Panc1 (cell line): ENCODE measurements at regions not wholly inside any gene's neighbourhood (a gene's known extent, or its start where the extent isn't known, plus 50 kb on each side); places are given as distances from the start of the nearest gene placed in this dataset.

ENCODE experiments used
- ATAC-seq: fragments of 200-7000 bp; cut with Tn5 transposase; 2 replicates; pipeline ENCODE4 v1.9.1; 2020; ENCODE audit warnings: mild to moderate bottlenecking, moderate library complexity
- BruUV-seq: library from RNA; stranded (reverse); fragments of 400-500 nt; replicated peaks from 2 replicates; lab custom pipeline; 2021; lab: Mats Ljungman, UMichigan
- CTCF ChIA-PET: fragments of 300-600 bp; sonication (Branson Sonifier 250); formaldehyde crosslinking; loops from one replicate; lab custom pipeline; 2022; ENCODE audit warnings: antibody characterized with exemption; lab: Charles Lee
- POLR2A ChIA-PET: fragments of 300-600 bp; sonication (Branson Sonifier 250); formaldehyde crosslinking; loops from one replicate; lab custom pipeline; 2022; ENCODE audit warnings: antibody characterized with exemption; lab: Charles Lee
- DNase-seq: peaks from one replicate; pipeline ENCODE4 v3.0.0-alpha.2; 2010; ENCODE audit warnings: low read depth, low spot score
- H3K27ac ChIP-seq: 2 replicates; pipeline ENCODE4 v1.5.1; 2011; ENCODE audit warnings: mild to moderate bottlenecking, low read length, inconsistent platforms
- H3K27me3 ChIP-seq: fragments of 200-500 bp; sonication (Bioruptor generic); 2 replicates; pipeline ENCODE4 v1.6.0; 2014; ENCODE audit warnings: low read length, inconsistent platforms; ENCODE audit not compliant: control insufficient read depth, insufficient read depth
- H3K36me3 ChIP-seq: fragments of 200-500 bp; sonication (Bioruptor generic); 2 replicates; pipeline ENCODE4 v1.5.1; 2014; ENCODE audit warnings: inconsistent platforms, mild to moderate bottlenecking, low read length, moderate library complexity; ENCODE audit not compliant: control insufficient read depth, insufficient read depth
- H3K4me1 ChIP-seq: 2 replicates; pipeline ENCODE4 v1.5.1; 2011; ENCODE audit warnings: inconsistent platforms, mild to moderate bottlenecking, low read length, moderate library complexity; ENCODE audit not compliant: control insufficient read depth, insufficient read depth
- H3K4me3 ChIP-seq, 2 experiments: 2 replicates each; pipeline ENCODE4 v1.5.1; 2011 to 2012; ENCODE audit warnings: low read depth in 2 of 2, low read length in 2 of 2, mild to moderate bottlenecking in 2 of 2, inconsistent platforms in 1 of 2, moderate library complexity in 1 of 2
- H3K9me3 ChIP-seq: fragments of 200-500 bp; sonication (Bioruptor generic); 2 replicates; pipeline ENCODE4 v1.5.1; 2014; ENCODE audit warnings: low read depth, mild to moderate bottlenecking, inconsistent platforms, low read length, moderate library complexity; ENCODE audit not compliant: control insufficient read depth, insufficient read depth
- POLR2AphosphoS5 ChIP-seq: IDR thresholded peaks from 2 replicates; pipeline ENCODE4 v1.6.1; 2012; ENCODE audit warnings: mild to moderate bottlenecking, low read depth, low read length, moderate library complexity
- SIN3A ChIP-seq: IDR thresholded peaks from 2 replicates; pipeline ENCODE4 v1.6.1; 2012; ENCODE audit warnings: low read depth, mild to moderate bottlenecking, low read length, moderate library complexity, borderline replicate concordance; ENCODE audit not compliant: insufficient read depth
- TCF7L2 ChIP-seq: IDR thresholded peaks from 2 replicates; pipeline ENCODE4 v1.6.1; 2011; ENCODE audit warnings: mild to moderate bottlenecking, low read depth, low read length, inconsistent platforms
- in situ Hi-C: cut with HindIII; loops from 2 replicates; pipeline ENCODE4 v1.10.0; 2016; ENCODE audit warnings: low sequenced_read_pairs, low pct_unique_long_range_greater_than_20kb
- intact Hi-C: fragments of 100-400 bp; cut with micrococcal nuclease; formaldehyde crosslinking; loops from one replicate; pipeline ENCODE4 v1.10.0; 2022; ENCODE audit not compliant: unreplicated experiment
- TF ChIP-seq, protein P1 (sequence below), 2 experiments: IDR thresholded peaks; 2 replicates each; pipeline ENCODE4 v1.6.1; 2011 to 2012; ENCODE audit warnings: low read depth in 2 of 2, control low read depth in 1 of 2, low read length in 1 of 2, mild to moderate bottlenecking in 1 of 2, moderate library complexity in 1 of 2; ENCODE audit not compliant: insufficient read depth in 1 of 2
- TF ChIP-seq, protein P2 (sequence below): fragments of 450-650 bp; IDR thresholded peaks from 2 replicates; pipeline ENCODE4 v1.5.1; 2017; ENCODE audit warnings: mild to moderate bottlenecking

DNA sequence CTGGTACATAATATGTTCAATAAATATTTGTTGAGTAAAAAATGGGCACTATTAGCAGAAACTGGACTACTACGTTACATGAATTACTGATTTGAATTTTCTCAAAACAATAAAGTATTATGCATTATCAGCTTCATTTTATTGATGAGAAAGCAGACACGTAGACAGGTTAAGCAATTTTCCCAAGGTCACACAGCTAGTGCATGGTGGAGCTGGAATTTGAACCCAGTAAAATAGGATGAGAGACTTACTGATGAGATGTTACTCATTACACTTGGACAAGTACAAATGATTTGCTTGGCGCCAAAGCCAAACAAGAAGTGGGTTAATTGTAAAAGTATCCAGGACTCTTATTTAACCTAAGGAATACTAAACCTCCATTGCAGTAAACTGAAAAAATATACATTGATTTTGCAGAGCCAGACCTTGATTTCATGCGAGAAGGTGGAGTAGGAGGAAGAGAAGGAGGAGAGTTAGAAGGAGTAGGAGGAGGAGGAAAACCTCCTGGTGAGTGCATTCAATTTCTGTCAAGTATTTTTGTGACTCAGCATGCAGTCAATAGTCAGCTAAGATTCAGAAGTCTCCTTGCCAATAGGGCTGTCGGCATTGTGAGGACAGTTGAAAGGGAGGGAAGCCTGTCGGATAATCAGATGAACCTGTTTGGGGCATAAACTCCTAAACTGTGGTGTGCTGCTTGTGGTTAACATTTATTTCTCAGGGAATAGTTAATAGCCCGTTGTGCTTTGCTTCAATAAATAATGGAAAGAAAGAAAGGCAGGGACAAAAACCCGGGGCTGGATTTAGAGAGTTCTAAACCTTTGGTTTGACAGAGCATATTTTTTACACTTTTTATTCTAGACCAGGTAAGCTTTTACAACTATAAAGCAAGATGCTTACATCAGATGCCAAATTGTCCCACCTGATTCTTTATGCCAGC lies 77.0 kb upstream of the TACR1 start:
- H3K36me3 ChIP-seq, result no peaks in the 10 kb centered on the region
- in situ Hi-C loops, result no loop called here
- ATAC-seq, result no peak
- intact Hi-C loops, result no loop called here
- BruUV-seq, result no TSS peak
- no peaks in the 10 kb centered on the region for H3K4me1 ChIP-seq
- TF ChIP-seq, protein P1, sequence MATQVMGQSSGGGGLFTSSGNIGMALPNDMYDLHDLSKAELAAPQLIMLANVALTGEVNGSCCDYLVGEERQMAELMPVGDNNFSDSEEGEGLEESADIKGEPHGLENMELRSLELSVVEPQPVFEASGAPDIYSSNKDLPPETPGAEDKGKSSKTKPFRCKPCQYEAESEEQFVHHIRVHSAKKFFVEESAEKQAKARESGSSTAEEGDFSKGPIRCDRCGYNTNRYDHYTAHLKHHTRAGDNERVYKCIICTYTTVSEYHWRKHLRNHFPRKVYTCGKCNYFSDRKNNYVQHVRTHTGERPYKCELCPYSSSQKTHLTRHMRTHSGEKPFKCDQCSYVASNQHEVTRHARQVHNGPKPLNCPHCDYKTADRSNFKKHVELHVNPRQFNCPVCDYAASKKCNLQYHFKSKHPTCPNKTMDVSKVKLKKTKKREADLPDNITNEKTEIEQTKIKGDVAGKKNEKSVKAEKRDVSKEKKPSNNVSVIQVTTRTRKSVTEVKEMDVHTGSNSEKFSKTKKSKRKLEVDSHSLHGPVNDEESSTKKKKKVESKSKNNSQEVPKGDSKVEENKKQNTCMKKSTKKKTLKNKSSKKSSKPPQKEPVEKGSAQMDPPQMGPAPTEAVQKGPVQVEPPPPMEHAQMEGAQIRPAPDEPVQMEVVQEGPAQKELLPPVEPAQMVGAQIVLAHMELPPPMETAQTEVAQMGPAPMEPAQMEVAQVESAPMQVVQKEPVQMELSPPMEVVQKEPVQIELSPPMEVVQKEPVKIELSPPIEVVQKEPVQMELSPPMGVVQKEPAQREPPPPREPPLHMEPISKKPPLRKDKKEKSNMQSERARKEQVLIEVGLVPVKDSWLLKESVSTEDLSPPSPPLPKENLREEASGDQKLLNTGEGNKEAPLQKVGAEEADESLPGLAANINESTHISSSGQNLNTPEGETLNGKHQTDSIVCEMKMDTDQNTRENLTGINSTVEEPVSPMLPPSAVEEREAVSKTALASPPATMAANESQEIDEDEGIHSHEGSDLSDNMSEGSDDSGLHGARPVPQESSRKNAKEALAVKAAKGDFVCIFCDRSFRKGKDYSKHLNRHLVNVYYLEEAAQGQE (IDR thresholded peaks at IDR 0.05; ENCODE audit: insufficient read depth in 1 of 2, low read depth in 2 of 2, low read length in 1 of 2), result no peak
- TF ChIP-seq SIN3A, result no peak
- TF ChIP-seq, protein P2, sequence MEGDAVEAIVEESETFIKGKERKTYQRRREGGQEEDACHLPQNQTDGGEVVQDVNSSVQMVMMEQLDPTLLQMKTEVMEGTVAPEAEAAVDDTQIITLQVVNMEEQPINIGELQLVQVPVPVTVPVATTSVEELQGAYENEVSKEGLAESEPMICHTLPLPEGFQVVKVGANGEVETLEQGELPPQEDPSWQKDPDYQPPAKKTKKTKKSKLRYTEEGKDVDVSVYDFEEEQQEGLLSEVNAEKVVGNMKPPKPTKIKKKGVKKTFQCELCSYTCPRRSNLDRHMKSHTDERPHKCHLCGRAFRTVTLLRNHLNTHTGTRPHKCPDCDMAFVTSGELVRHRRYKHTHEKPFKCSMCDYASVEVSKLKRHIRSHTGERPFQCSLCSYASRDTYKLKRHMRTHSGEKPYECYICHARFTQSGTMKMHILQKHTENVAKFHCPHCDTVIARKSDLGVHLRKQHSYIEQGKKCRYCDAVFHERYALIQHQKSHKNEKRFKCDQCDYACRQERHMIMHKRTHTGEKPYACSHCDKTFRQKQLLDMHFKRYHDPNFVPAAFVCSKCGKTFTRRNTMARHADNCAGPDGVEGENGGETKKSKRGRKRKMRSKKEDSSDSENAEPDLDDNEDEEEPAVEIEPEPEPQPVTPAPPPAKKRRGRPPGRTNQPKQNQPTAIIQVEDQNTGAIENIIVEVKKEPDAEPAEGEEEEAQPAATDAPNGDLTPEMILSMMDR, result no peak
- H3K4me3 ChIP-seq, result no peak overlapping the region
- DNase-seq, result no peak
- POLR2A ChIA-PET, result no interaction called here
- H3K9me3 ChIP-seq, result no peaks in the 10 kb centered on the region
- H3K27me3 ChIP-seq, result no peaks in the 10 kb centered on the region
- no peak overlapping the region for H3K27ac ChIP-seq
- CTCF ChIA-PET, result no interaction called here

DNA sequence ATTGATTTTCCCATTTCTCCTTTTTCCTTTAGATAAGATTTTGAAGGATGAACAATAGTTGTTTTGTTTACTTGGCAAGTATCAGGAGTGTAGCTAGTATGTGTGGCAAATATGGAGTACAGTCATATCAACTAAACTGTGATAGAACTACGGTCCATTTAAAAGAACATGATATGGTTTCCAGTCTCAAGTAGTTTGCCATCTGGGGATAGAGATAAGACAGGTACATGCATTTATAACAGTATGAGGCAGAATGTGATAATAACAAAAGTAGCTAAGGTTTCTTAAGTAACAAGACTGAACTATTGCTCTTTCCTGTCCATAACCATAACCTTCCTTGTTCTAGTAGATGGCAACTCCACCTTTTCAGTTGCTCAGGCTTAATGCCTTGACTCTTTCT lies 75.6 kb upstream of the TACR1 start:
- in situ Hi-C loops, result no loop called here
- DNase-seq (no peak), ATAC-seq (no peak)
- Histone ChIP-seq H3K4me3 (no peak overlapping the region), H3K9me3 (no peaks in the 10 kb centered on the region), H3K36me3 (no peaks in the 10 kb centered on the region), H3K27ac (no peak overlapping the region), H3K4me1 (no peaks in the 10 kb centered on the region), H3K27me3 (no peaks in the 10 kb centered on the region)
- TF ChIP-seq TCF7L2 (no peak), POLR2AphosphoS5 (no peak), SIN3A (no peak)
- TF ChIP-seq, protein P2, result no peak
- TF ChIP-seq, protein P1 (IDR thresholded peaks at IDR 0.05; ENCODE audit: insufficient read depth in 1 of 2, low read depth in 2 of 2, low read length in 1 of 2), result no peak
- no TSS peak for BruUV-seq
- CTCF ChIA-PET, result no interaction called here
- POLR2A ChIA-PET, result no interaction called here
- intact Hi-C loops, result no loop called here
